Tibial artery (tissue), 4 donors: ENCODE measurements at regions not wholly inside any gene's neighbourhood (a gene's known extent, or its start where the extent isn't known, plus 50 kb on each side); places are given as distances from the start of the nearest gene placed in this dataset.
"Not testable (repeated sequence)": the region's sequence is repeated elsewhere in the genome, so short reads cannot be mapped to it uniquely, and the experiment has no call there.

Source experiments
- DNase-seq, 2 donors: peaks; one replicate each; pipeline ENCODE4 v3.0.0-alpha.2; 2019
- H3K27ac ChIP-seq, 2 donors: fragments of 200-600 bp; sonication (generic) in 1 of 2; 1 replicate in 1 of 2; 2 replicates in 1 of 2; pipeline ENCODE4 v1.5.1; 2018 to 2019; ENCODE audit warnings: mild to moderate bottlenecking in 1 of 2
- H3K27me3 ChIP-seq, 2 donors: fragments of 200-600 bp; sonication (generic) in 1 of 2; one replicate each; pipeline versions ENCODE4 v1.5.1 to v1.6.0; 2016 to 2019
- H3K36me3 ChIP-seq, 3 donors: fragments of 200-600 bp; sonication (generic) in 2 of 3; one replicate each; pipeline ENCODE4 v1.5.1; 2016 to 2019; ENCODE audit warnings: mild to moderate bottlenecking in 2 of 3
- H3K4me1 ChIP-seq, 4 donors: fragments of 200-600 bp; sonication (generic) in 2 of 4; 1 replicate in 3 of 4; 2 replicates in 1 of 4; pipeline ENCODE4 v1.5.1; 2016 to 2019
- H3K4me3 ChIP-seq, 2 donors: fragments of 200-600 bp; sonication (generic) in 1 of 2; 1 replicate in 1 of 2; 2 replicates in 1 of 2; pipeline ENCODE4 v1.5.1; 2018 to 2019; ENCODE audit warnings: mild to moderate bottlenecking in 2 of 2
- H3K9me3 ChIP-seq, 3 donors: fragments of 200-600 bp; sonication (generic) in 1 of 3; one replicate each; pipeline ENCODE4 v1.5.1; 2016 to 2019
- CTCF ChIP-seq, 2 experiments: fragments of 200-600 bp in 1 of 2; fragments of 450-650 bp in 1 of 2; IDR thresholded peaks; one replicate each; pipeline ENCODE4 v1.5.1; 2017 to 2019; ENCODE audit warnings: antibody characterized with exemption in 2 of 2, mild to moderate bottlenecking in 1 of 2, moderate library complexity in 1 of 2
- intact Hi-C: fragments of 100-400 bp; cut with DNase I; formaldehyde crosslinking; loops from one replicate; pipeline ENCODE4 v1.15.0; 2023; ENCODE audit warnings: low total_unique reads

- H3K4me3 ChIP-seq = no peak overlapping the region
- intact Hi-C loops = no loop called here
- no peak overlapping the region for H3K27ac ChIP-seq
- no peaks in the 10 kb centered on the region for H3K4me1 ChIP-seq
- no peak for TF ChIP-seq CTCF (IDR thresholded peaks at IDR 0.05)
- peaks cover 0 to 5% (median 0%) of the 10 kb centered on the region in 3 donors for H3K9me3 ChIP-seq
- H3K27me3 ChIP-seq = no peaks in the 10 kb centered on the region
- no peaks in the 10 kb centered on the region for H3K36me3 ChIP-seq
- DNase-seq = no peak
Measured at GRCh38 chr9:74071502-74071901, 425.6 kb upstream of the RORB start.

GRCh38 chr9:74073897-74074296, 423.2 kb upstream of the RORB start:
- peaks cover 0 to 5% (median 0%) of the 10 kb centered on the region in 3 donors for H3K9me3 ChIP-seq
- no peaks in the 10 kb centered on the region for H3K4me1 ChIP-seq
- H3K27ac ChIP-seq = no peak overlapping the region
- no peak for DNase-seq
- TF ChIP-seq CTCF (IDR thresholded peaks at IDR 0.05) = no peak
- H3K27me3 ChIP-seq = no peaks in the 10 kb centered on the region
- H3K4me3 ChIP-seq = no peak overlapping the region
- H3K36me3 ChIP-seq = no peaks in the 10 kb centered on the region
- intact Hi-C loops = no loop called here

- Histone ChIP-seq H3K9me3 (peaks cover 0 to 3% (median 0%) of the 10 kb centered on the region in 3 donors), H3K36me3 (no peaks in the 10 kb centered on the region), H3K27ac (no peak overlapping the region), H3K27me3 (no peaks in the 10 kb centered on the region), H3K4me1 (no peaks in the 10 kb centered on the region), H3K4me3 (no peak overlapping the region)
- no peak for DNase-seq
- intact Hi-C loops = no loop called here
- TF ChIP-seq CTCF (IDR thresholded peaks at IDR 0.05) = no peak
Measured at GRCh38 chr9:74078647-74079046, 418.5 kb upstream of the RORB start.

- H3K27me3 ChIP-seq, H3K27ac ChIP-seq, H3K36me3 ChIP-seq, H3K4me1 ChIP-seq, H3K9me3 ChIP-seq, H3K4me3 ChIP-seq, DNase-seq, intact Hi-C loops: not testable (repeated sequence)
Measured at GRCh38 chr9:74080652-74081051, 416.5 kb upstream of the RORB start.

- Histone ChIP-seq H3K9me3 (peaks cover 0 to 3% (median 0%) of the 10 kb centered on the region in 3 donors), H3K27ac (no peak overlapping the region), H3K4me1 (no peaks in the 10 kb centered on the region), H3K4me3 (no peak overlapping the region), H3K36me3 (no peaks in the 10 kb centered on the region), H3K27me3 (no peaks in the 10 kb centered on the region)
- intact Hi-C loops = no loop called here
- no peak for DNase-seq
- TF ChIP-seq CTCF (IDR thresholded peaks at IDR 0.05) = no peak
Measured at GRCh38 chr9:74083681-74084433, 413.3 kb upstream of the RORB start.

- H3K9me3 ChIP-seq, intact Hi-C loops, DNase-seq, H3K4me3 ChIP-seq, H3K27ac ChIP-seq, H3K36me3 ChIP-seq, H3K4me1 ChIP-seq, H3K27me3 ChIP-seq: not testable (repeated sequence)
Measured at GRCh38 chr9:74085384-74086037, 411.6 kb upstream of the RORB start.

GRCh38 chr9:74090921-74091320, 406.2 kb upstream of the RORB start:
- H3K27ac ChIP-seq, H3K9me3 ChIP-seq, H3K36me3 ChIP-seq, H3K4me1 ChIP-seq, intact Hi-C loops, DNase-seq, H3K4me3 ChIP-seq, H3K27me3 ChIP-seq: not testable (repeated sequence)
